ENCODE measurements at regions not wholly inside any gene's neighbourhood (a gene's known extent, or its start where the extent isn't known, plus 50 kb on each side); places are given as distances from the start of the nearest gene placed in this dataset.

GRCh38 chr21:41055266-41055665 lies 112.7 kb upstream of the BACE2 start:
- DNase-seq (no peak), ATAC-seq (ENCODE audit: low read depth) (no peak)
- H3K4me2 ChIP-seq (ENCODE audit: low read depth, low read length), result no peak overlapping the region
- H2BK15ac ChIP-seq (ENCODE audit: low read depth, low read length), result no peak overlapping the region
- no peak overlapping the region for H2BK120ac ChIP-seq (ENCODE audit: low read depth, low read length)
- no peaks in the 10 kb centered on the region for H3K4me1 ChIP-seq (ENCODE audit: control insufficient read depth, insufficient read depth, low read length)
- H2BK5ac ChIP-seq (ENCODE audit: low read depth, low read length, poor library complexity, severe bottlenecking), result no peak overlapping the region
- H4K91ac ChIP-seq (ENCODE audit: insufficient read depth, low read depth, low read length), result no peak overlapping the region
- no TSS peak for BruUV-seq (replicated peaks)
- TF ChIP-seq ELK1 (IDR thresholded peaks at IDR 0.05; ENCODE audit: borderline replicate concordance, low read depth, low read length) (no peak), MAFK (IDR thresholded peaks at IDR 0.05; ENCODE audit: low read depth, low read length) (no peak), RFX5 (IDR thresholded peaks at IDR 0.05; ENCODE audit: low read depth, low read length) (no peak), MAZ (IDR thresholded peaks at IDR 0.05; ENCODE audit: borderline replicate concordance, low read depth, low read length) (no peak), CTCF (conservative IDR thresholded peaks at IDR 0.05; ENCODE audit: low read depth, low read length) (no peak), FOS (IDR thresholded peaks at IDR 0.05; ENCODE audit: low read depth, low read length) (no peak), USF2 (IDR thresholded peaks at IDR 0.05; ENCODE audit: low read depth, low read length) (no peak), CEBPB (IDR thresholded peaks at IDR 0.05; ENCODE audit: low read depth, low read length) (no peak), SMC3 (IDR thresholded peaks at IDR 0.05; ENCODE audit: low read depth, low read length) (no peak), CHD1 (IDR thresholded peaks at IDR 0.05; ENCODE audit: low read depth, low read length) (no peak), RCOR1 (IDR thresholded peaks at IDR 0.05; ENCODE audit: insufficient replicate concordance, low read length) (no peak), RAD21 (IDR thresholded peaks at IDR 0.05; ENCODE audit: low read length) (no peak), NFE2L2 (IDR thresholded peaks at IDR 0.05; ENCODE audit: low read depth, low read length) (no peak), MXI1 (IDR thresholded peaks at IDR 0.05; ENCODE audit: borderline replicate concordance, low read depth, low read length) (no peak), BHLHE40 (IDR thresholded peaks at IDR 0.05; ENCODE audit: low read depth, low read length) (no peak), POLR2A (IDR thresholded peaks at IDR 0.05; ENCODE audit: low read depth, low read length) (no peak)
- dilution Hi-C loops (cut with HindIII; ENCODE audit: low sequenced_read_pairs, unreplicated experiment), result no loop called here
- H3K9me3 ChIP-seq (ENCODE audit: control insufficient read depth, insufficient read depth, low read length), result peaks cover 19% of the 10 kb centered on the region
- no peak overlapping the region for H2AFZ ChIP-seq (replicated peaks; ENCODE audit: low read length, poor library complexity)
- no peaks in the 10 kb centered on the region for H3K79me1 ChIP-seq (ENCODE audit: low read depth in 1 of 2, low read length in 2 of 2)
- H3K36me3 ChIP-seq (ENCODE audit: control insufficient read depth, insufficient read depth, low read length), result no peaks in the 10 kb centered on the region
- no peak overlapping the region for H3K18ac ChIP-seq (ENCODE audit: low read depth, low read length)
- POLR2A ChIA-PET (ENCODE audit: unreplicated experiment), result no interaction called here
- intact Hi-C loops (cut with micrococcal nuclease), result no loop called here
- H4K8ac ChIP-seq (ENCODE audit: low read depth in 2 of 2, low read length in 2 of 2), result no peak overlapping the region
- 67% methylated on average over 1 of the region's 8 CpGs; no CpG with 5 or more reads in 1 of the 2 experiments for WGBS, 2 experiments (ENCODE audit: extremely low coverage in 2 of 2, insufficient read length in 1 of 2)
- H3K4ac ChIP-seq (ENCODE audit: low read depth, low read length), result no peak overlapping the region
- H3K9me1 ChIP-seq (ENCODE audit: insufficient read depth, low read length), result no peaks in the 10 kb centered on the region
- in situ Hi-C loops (cut with MboI; ENCODE audit: low sequenced_read_pairs), result no loop called here
- H2AK5ac ChIP-seq (ENCODE audit: low read depth, low read length), result no peak overlapping the region
- no peak overlapping the region for H3K27ac ChIP-seq (ENCODE audit: insufficient read depth, low read length)
- H3K27me3 ChIP-seq (ENCODE audit: control insufficient read depth, insufficient read depth, low read length), result no peaks in the 10 kb centered on the region
- H2BK20ac ChIP-seq (ENCODE audit: low read depth, low read length), result no peak overlapping the region
- H4K5ac ChIP-seq (ENCODE audit: low read depth, low read length), result no peak overlapping the region
- H3K4me3 ChIP-seq (ENCODE audit: insufficient read depth, low read depth, low read length), result no peak overlapping the region
- H3K9ac ChIP-seq (ENCODE audit: low read depth, low read length), result no peak overlapping the region
- no peak overlapping the region for H2AK9ac ChIP-seq (replicated peaks; ENCODE audit: low read depth, low read length, poor library complexity)
- CTCF ChIA-PET, result interaction anchor here (0.6 kb wide), 1 partner anchor 628 kb away, joined by 5 read pairs; no protein-coding TSS in a partner anchor
- H3K14ac ChIP-seq (replicated peaks; ENCODE audit: low read depth, low read length), result no peak overlapping the region
- H3K56ac ChIP-seq (ENCODE audit: extremely low read depth, insufficient read depth, low read length), result no peak overlapping the region
- H3K23ac ChIP-seq (ENCODE audit: low read depth, low read length), result no peak overlapping the region
- H4K20me1 ChIP-seq (ENCODE audit: insufficient read depth, low read length), result no peaks in the 10 kb centered on the region
